GM21367 (cell line): ENCODE measurements at regions not wholly inside any gene's neighbourhood (a gene's known extent, or its start where the extent isn't known, plus 50 kb on each side); places are given as distances from the start of the nearest gene placed in this dataset.

Experiments
- ATAC-seq: cut with Tn5 transposase; IDR thresholded peaks from one replicate; pipeline ENCODE4 v1.9.1; 2021; ENCODE audit not compliant: unreplicated experiment

DNA sequence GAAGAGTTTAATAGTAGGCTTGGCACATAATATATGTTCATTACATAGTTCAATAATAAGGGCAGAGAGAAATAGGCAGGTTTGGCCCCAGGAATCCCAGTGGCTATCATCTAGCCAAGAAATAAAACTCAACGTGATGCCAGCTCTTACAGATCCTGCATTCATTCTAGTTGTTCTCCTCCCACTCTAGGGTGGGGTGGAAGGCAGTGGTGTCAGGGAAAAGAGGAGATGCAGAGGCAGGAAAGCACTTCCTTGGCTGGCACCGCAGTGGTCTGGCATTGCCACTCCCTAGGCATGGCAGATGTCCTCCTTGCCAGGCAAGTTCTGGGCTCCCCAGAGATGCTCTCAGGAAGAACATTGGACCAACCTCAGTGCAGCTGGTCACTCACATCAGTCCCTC, 383.6 kb downstream of the GRIN2B start:
- ATAC-seq: no peak

GRCh38 chr12:13597166-13597565, 384.2 kb downstream of the GRIN2B start:
- no peak for ATAC-seq

GRCh38 chr12:13596714-13597113, 384.7 kb downstream of the GRIN2B start:
- ATAC-seq: no peak

GRCh38 chr12:13595536-13596443, 385.6 kb downstream of the GRIN2B start:
- ATAC-seq: no peak

DNA sequence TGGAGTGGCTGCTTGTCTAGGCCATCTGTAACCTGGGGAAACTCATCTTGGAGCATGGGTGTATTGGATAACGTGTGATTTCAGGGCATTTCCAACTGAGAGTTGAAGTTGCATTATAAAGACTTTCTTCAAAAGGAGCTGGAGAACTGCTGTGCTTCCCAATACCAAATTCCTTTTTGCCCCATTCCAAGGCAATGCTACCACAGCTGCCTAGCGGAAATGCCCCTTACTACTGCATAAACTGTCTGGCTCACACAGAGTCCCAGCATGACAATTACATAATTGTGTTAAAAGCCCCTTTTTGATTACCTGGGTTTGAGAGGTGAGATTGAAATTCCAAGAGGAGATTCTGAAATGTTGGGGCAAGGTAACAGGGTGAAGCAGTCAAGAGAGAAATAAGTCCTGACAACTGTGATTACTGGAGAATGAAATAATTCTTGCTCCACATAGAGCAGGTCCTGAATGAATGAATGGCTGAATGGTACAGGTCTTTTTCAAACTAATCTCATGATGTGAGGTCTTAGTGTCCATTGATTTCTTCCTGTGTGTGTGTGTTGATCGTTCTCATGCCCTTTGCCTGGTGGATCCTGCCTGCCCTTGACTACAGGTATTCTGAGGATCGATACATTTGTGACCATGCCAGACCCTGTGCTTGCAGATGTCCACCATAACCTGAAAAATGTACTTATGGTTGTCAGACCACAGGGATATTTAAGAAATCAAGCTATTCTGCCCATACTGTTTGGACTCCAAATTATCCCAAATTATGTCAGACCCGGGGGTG, 386.5 kb downstream of the GRIN2B start:
- ATAC-seq: no peak

- ATAC-seq: no peak
Observed at GRCh38 chr12:13592063-13592942, 389.1 kb downstream of the GRIN2B start.

GRCh38 chr12:13591488-13591887, 389.9 kb downstream of the GRIN2B start:
- ATAC-seq: no peak

GRCh38 chr12:13591059-13591458, 390.3 kb downstream of the GRIN2B start:
- no peak for ATAC-seq

GRCh38 chr12:13588574-13588973, 392.0 kb downstream of the EMP1 start:
- ATAC-seq: no peak

- ATAC-seq: no peak
Observed at GRCh38 chr12:13587721-13588390, 391.3 kb downstream of the EMP1 start.

- ATAC-seq: no peak
Observed at GRCh38 chr12:13586361-13586760, 389.8 kb downstream of the EMP1 start.

DNA sequence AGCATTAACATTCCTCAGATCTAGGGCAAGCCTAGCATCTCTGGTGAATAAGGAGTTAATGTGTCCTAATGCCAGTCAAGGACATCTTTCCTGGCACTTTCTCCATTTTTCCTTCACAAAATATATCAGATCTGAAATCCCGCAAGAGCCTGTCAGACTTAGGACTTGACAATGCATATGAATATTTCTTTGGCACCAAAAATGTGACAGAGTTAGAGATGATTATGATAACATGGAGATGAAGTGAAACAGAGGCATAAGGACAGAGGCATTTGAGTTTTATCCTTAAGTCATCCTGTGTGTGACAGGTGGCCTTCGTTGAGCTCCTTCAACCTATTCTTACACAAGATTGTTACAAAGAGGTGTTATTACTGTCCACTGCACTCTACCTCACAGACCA, 388.0 kb downstream of the EMP1 start:
- ATAC-seq: no peak

GRCh38 chr12:13583630-13584029, 387.1 kb downstream of the EMP1 start:
- ATAC-seq: no peak

- no peak for ATAC-seq
Observed at GRCh38 chr12:13582421-13582820, 385.9 kb downstream of the EMP1 start.

- no peak for ATAC-seq
Observed at GRCh38 chr12:13581031-13581430, 384.5 kb downstream of the EMP1 start.

DNA sequence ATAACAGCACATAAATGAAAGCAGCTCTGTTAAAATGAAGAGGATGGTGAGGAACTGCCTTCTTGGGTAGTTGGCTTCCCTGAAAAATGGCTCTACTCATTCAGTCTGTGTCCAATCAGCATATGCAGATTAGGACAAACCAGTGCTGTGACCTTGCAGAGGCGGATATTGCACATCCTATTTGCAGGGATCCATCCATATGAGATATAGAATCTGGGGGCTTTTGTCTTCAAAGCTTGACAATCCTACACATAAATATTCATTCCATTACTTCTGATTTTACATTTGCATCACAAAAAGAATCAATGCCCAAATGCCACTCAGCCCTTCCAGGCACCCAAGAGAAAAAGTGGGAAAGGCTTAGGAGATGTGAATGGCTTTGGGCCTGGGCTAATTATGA, 383.7 kb downstream of the EMP1 start:
- ATAC-seq: no peak

- no peak for ATAC-seq
Observed at GRCh38 chr12:13576935-13577500, 380.5 kb downstream of the EMP1 start.

DNA sequence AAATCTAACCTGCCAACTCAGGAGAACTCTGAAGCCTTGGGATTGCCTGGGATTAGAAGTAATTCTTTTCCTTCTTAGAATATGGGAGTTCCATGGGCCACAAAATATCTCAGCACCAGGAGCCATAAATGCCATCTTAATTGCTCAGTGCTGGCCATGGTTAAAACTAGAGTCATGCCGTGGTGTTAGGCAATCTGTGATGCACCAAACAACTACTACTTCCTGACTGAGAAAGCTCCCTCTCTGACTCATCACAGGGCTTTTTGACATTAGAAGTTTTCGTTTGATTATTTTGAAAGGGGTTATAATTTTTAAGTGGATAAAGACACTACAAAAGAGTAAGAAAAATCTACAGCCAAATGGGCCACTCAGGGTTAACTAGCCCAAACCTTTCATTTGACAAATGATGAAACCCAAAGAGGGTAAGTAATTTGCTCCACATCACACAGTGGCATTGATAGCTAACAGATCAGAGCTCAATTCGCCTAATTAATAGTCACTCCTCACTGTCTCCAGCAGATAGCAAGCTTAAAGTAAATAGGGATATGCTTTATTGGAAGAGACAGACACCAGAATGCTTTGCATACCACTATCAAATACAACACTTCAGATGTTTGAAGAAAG, 377.3 kb downstream of the EMP1 start:
- ATAC-seq: no peak

- ATAC-seq: no peak
Observed at GRCh38 chr12:13571035-13571434, 374.5 kb downstream of the EMP1 start.
